GM12878 (cell line): ENCODE measurements at regions not wholly inside any gene's neighbourhood (a gene's known extent, or its start where the extent isn't known, plus 50 kb on each side); places are given as distances from the start of the nearest gene placed in this dataset.

ENCODE experiments used
- ATAC-seq: fragments of 200-7000 bp; cut with Tn5 transposase; 3 replicates; pipeline ENCODE4 v1.9.1; 2020; ENCODE audit warnings: mild to moderate bottlenecking, moderate library complexity
- BruUV-seq: library from RNA; stranded (reverse); fragments of 400-500 nt; replicated peaks from 2 replicates; lab custom pipeline; 2021; lab: Mats Ljungman, UMichigan
- CTCF ChIA-PET: fragments of 300-600 bp; sonication (Branson Sonifier 250); formaldehyde crosslinking; extraction: SDS; loops from one replicate; lab custom pipeline; 2021; ENCODE audit warnings: inconsistent platforms; lab: Yijun Ruan, JAX
- POLR2A ChIA-PET: fragments of 350-600 bp; formaldehyde crosslinking; extraction: SDS; loops from one replicate; lab custom pipeline; 2021; ENCODE audit warnings: inconsistent platforms; lab: Charles Lee
- RAD21 ChIA-PET: fragments of 300-600 bp; sonication (Branson Sonifier 250); formaldehyde crosslinking; loops from one replicate; lab custom pipeline; 2023; ENCODE audit warnings: antibody characterized with exemption; ENCODE audit not compliant: unreplicated experiment; lab: Charles Lee
- SMC1A ChIA-PET: fragments of 300-600 bp; sonication (Branson Sonifier 250); formaldehyde crosslinking; loops from one replicate; lab custom pipeline; 2023; ENCODE audit not compliant: unreplicated experiment, uncharacterized antibody; lab: Charles Lee
- DNase-seq: peaks from one replicate; pipeline ENCODE4 v3.0.0-alpha.2; 2011; ENCODE audit warnings: low read depth, low spot score
- FAIRE-seq: peaks from 3 replicates; lab custom pipeline; 2011; peaks lifted over from hg19 to GRCh38; lab: Jason Lieb, UNC
- H2AFZ ChIP-seq: 2 replicates; pipeline ENCODE4 v1.6.0; 2011; ENCODE audit warnings: low read depth, low read length, control low read depth; ENCODE audit not compliant: control insufficient read depth
- H3K27ac ChIP-seq: 2 replicates; pipeline ENCODE4 v1.5.1; 2011; ENCODE audit warnings: control low read depth; ENCODE audit not compliant: control insufficient read depth, insufficient read depth
- H3K27me3 ChIP-seq, 2 experiments: replicated peaks in 1 of 2; 2 replicates each; pipeline versions ENCODE4 v1.6.0 to v1.6.1; 2011; ENCODE audit warnings: low read length in 1 of 2; ENCODE audit not compliant: control insufficient read depth in 2 of 2, insufficient read depth in 2 of 2
- H3K36me3 ChIP-seq, 2 experiments: 2 replicates each; pipeline ENCODE4 v1.5.1; 2011; ENCODE audit warnings: low read length in 1 of 2; ENCODE audit not compliant: control insufficient read depth in 2 of 2, insufficient read depth in 2 of 2
- H3K4me1 ChIP-seq: 2 replicates; pipeline ENCODE4 v1.6.1; 2011; ENCODE audit warnings: mild to moderate bottlenecking, low read length, moderate library complexity, mixed read lengths; ENCODE audit not compliant: control insufficient read depth, insufficient read depth
- H3K4me2 ChIP-seq: 2 replicates; pipeline ENCODE4 v1.6.0; 2011; ENCODE audit warnings: control low read depth; ENCODE audit not compliant: control insufficient read depth, insufficient read depth
- H3K4me3 ChIP-seq: fragments of 200-600 bp; sonication (generic); 2 replicates; pipeline ENCODE4 v1.5.1; 2016
- H3K79me2 ChIP-seq: 2 replicates; pipeline ENCODE4 v1.6.0; 2011; ENCODE audit warnings: low read length; ENCODE audit not compliant: control insufficient read depth, insufficient read depth
- H3K9ac ChIP-seq: 2 replicates; pipeline ENCODE4 v1.8.0; 2011; ENCODE audit warnings: low read length, control low read depth, mixed read lengths; ENCODE audit not compliant: control insufficient read depth, insufficient read depth
- H3K9me3 ChIP-seq: replicated peaks from 3 replicates; pipeline ENCODE4 v1.5.1; 2011; ENCODE audit warnings: mild to moderate bottlenecking, low read length; ENCODE audit not compliant: control insufficient read depth, insufficient read depth
- H4K20me1 ChIP-seq: 2 replicates; pipeline ENCODE4 v1.6.0; 2011; ENCODE audit not compliant: control insufficient read depth, insufficient read depth
- BCL11A ChIP-seq: IDR thresholded peaks from 2 replicates; pipeline ENCODE4 v1.6.1; 2011; ENCODE audit warnings: low read depth, low read length
- CEBPB ChIP-seq, 2 experiments: fragments of 150-350 bp in 1 of 2; IDR thresholded peaks; 2 replicates each; pipeline ENCODE4 v1.6.1; 2012 to 2014; ENCODE audit warnings: low read depth in 2 of 2, low read length in 2 of 2, borderline replicate concordance in 1 of 2, inconsistent platforms in 1 of 2
- CREM ChIP-seq: IDR thresholded peaks from 2 replicates; pipeline ENCODE4 v1.6.1; 2014; ENCODE audit warnings: antibody characterized with exemption, low read depth
- DPF2 ChIP-seq: fragments of 450-650 bp; IDR thresholded peaks from 2 replicates; pipeline ENCODE4 v1.6.1; 2017; ENCODE audit warnings: mild to moderate bottlenecking
- JUNB ChIP-seq: IDR thresholded peaks from 2 replicates; pipeline ENCODE4 v1.6.1; 2016; ENCODE audit warnings: antibody characterized with exemption, mild to moderate bottlenecking
- NFXL1 ChIP-seq: fragments of 450-650 bp; IDR thresholded peaks from 2 replicates; pipeline ENCODE4 v1.6.1; 2017; ENCODE audit warnings: antibody characterized with exemption, mild to moderate bottlenecking, borderline replicate concordance
- NRF1 ChIP-seq: conservative IDR thresholded peaks from 2 replicates; pipeline ENCODE4 v1.6.1; 2011; ENCODE audit warnings: mild to moderate bottlenecking, low read depth, low read length, improper control_type of control experiment
- RAD21 ChIP-seq: IDR thresholded peaks from 2 replicates; pipeline ENCODE4 v1.6.1; 2011; ENCODE audit warnings: mild to moderate bottlenecking, low read depth, low read length, moderate library complexity; ENCODE audit not compliant: insufficient read depth
- SMAD1 ChIP-seq: fragments of 450-650 bp; IDR thresholded peaks from 2 replicates; pipeline ENCODE4 v1.6.1; 2018; ENCODE audit warnings: mild to moderate bottlenecking, low read depth; ENCODE audit not compliant: partially characterized antibody
- SMAD5 ChIP-seq: IDR thresholded peaks from 2 replicates; pipeline ENCODE4 v1.6.1; 2016; ENCODE audit warnings: antibody characterized with exemption, low read depth
- TCF12 ChIP-seq: IDR thresholded peaks from 2 replicates; pipeline ENCODE4 v1.6.1; 2011; ENCODE audit warnings: low read depth, mild to moderate bottlenecking, low read length
- ZNF622 ChIP-seq: fragments of 450-650 bp; IDR thresholded peaks from 2 replicates; pipeline ENCODE4 v1.6.1; 2017; ENCODE audit warnings: mild to moderate bottlenecking, inconsistent platforms
- WGBS: methylation state at CpG from one replicate; pipeline ENCODE4 v1.1.6; 2016; ENCODE audit warnings: low lambda C conversion rate; ENCODE audit not compliant: insufficient replicate concordance, insufficient coverage; ENCODE audit errors: missing lambda C conversion rate; 5-methylcytosine and 5-hydroxymethylcytosine counted together
- in situ Hi-C: fragments of 300-500 bp; cut with MboI; formaldehyde crosslinking; loops from 9 replicates; pipeline ENCODE4 v1.14.3; 2018; ENCODE audit warnings: mixed read lengths
- intact Hi-C: fragments of 100-400 bp; cut with micrococcal nuclease; formaldehyde crosslinking; loops from one replicate; pipeline ENCODE4 v1.14.2; 2022; ENCODE audit not compliant: unreplicated experiment
- TF ChIP-seq, protein P1 (sequence below): IDR thresholded peaks from 2 replicates; pipeline ENCODE4 v1.6.1; 2012; ENCODE audit warnings: low read depth, low read length, improper control_type of control experiment
- TF ChIP-seq, protein P2 (sequence below): IDR thresholded peaks from 2 replicates; pipeline ENCODE4 v1.6.1; 2011; ENCODE audit warnings: low read depth, low read length, improper control_type of control experiment, borderline replicate concordance

GRCh38 chr2:56519806-56520205 is 336.0 kb downstream of the CCDC85A start (continued):
- TF ChIP-seq DPF2 (no peak), SMAD5 (no peak), BCL11A (no peak), NFXL1 (no peak), NRF1 (no peak), CEBPB (IDR thresholded peaks at IDR 0.05; ENCODE audit: borderline replicate concordance in 1 of 2, low read depth in 2 of 2, low read length in 2 of 2) (no peak), RAD21 (no peak)
- TF ChIP-seq, all 136 proteins: peak for 0

DNA sequence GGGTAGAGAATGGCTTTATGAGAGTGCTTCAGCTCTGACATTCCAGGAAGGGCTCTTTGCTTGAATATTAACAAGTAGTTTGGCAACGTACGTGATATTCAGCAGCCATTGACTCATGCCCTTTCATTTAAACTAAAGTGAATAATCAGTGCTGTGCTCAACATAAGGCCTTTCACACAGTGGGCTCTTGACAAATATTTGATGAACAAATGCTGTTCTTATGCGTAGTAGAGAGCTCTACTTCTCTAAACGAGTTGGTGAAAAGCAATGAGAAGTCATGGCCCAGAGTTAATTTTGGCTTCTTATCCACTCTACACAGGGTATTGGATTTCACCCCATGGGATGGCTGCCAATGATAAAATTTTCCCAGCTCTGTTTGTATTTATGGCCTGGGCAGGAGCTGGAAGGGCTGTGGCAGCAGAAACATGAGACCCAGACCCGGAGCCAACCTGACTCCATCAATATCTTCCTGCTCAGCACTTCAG is 338.9 kb downstream of the CCDC85A start:
- ATAC-seq (no peak), DNase-seq (no peak), FAIRE-seq (no peak)
- SMC1A ChIA-PET, result no interaction called here
- H3K9ac ChIP-seq, result no peak overlapping the region
- WGBS, result 1% methylated on average over 5 of the region's 5 CpGs
- POLR2A ChIA-PET, result no interaction called here
- no peaks in the 10 kb centered on the region for H4K20me1 ChIP-seq
- no peak overlapping the region for H3K4me2 ChIP-seq
- intact Hi-C loops, result loop anchor here (5.0 kb wide), 1 partner anchor 340 kb away; the partner anchor contains the start of gene CCDC85A
- no peaks in the 10 kb centered on the region for H3K36me3 ChIP-seq
- BruUV-seq, result no TSS peak
- no peaks in the 10 kb centered on the region for H3K9me3 ChIP-seq
- CTCF ChIA-PET, result no interaction called here
- TF ChIP-seq SMAD1, result no peak
- no peak for TF ChIP-seq ZNF622
- TF ChIP-seq JUNB, result no peak
- TF ChIP-seq, protein P1, sequence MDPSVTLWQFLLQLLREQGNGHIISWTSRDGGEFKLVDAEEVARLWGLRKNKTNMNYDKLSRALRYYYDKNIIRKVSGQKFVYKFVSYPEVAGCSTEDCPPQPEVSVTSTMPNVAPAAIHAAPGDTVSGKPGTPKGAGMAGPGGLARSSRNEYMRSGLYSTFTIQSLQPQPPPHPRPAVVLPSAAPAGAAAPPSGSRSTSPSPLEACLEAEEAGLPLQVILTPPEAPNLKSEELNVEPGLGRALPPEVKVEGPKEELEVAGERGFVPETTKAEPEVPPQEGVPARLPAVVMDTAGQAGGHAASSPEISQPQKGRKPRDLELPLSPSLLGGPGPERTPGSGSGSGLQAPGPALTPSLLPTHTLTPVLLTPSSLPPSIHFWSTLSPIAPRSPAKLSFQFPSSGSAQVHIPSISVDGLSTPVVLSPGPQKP, result no peak
- TF ChIP-seq CREM, result no peak
- TF ChIP-seq, protein P2, sequence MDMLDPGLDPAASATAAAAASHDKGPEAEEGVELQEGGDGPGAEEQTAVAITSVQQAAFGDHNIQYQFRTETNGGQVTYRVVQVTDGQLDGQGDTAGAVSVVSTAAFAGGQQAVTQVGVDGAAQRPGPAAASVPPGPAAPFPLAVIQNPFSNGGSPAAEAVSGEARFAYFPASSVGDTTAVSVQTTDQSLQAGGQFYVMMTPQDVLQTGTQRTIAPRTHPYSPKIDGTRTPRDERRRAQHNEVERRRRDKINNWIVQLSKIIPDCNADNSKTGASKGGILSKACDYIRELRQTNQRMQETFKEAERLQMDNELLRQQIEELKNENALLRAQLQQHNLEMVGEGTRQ, result no peak
- TF ChIP-seq CEBPB (IDR thresholded peaks at IDR 0.05; ENCODE audit: borderline replicate concordance in 1 of 2, low read depth in 2 of 2, low read length in 2 of 2), result no peak
- no peak for TF ChIP-seq BCL11A
- no peak for TF ChIP-seq TCF12
- no peak overlapping the region for H2AFZ ChIP-seq
- RAD21 ChIA-PET, result no interaction called here
- no peak overlapping the region for H3K27ac ChIP-seq
- no peak overlapping the region for H3K4me3 ChIP-seq
- no peaks in the 10 kb centered on the region for H3K4me1 ChIP-seq
- in situ Hi-C loops, result no loop called here
- H3K79me2 ChIP-seq, result no peaks in the 10 kb centered on the region
- H3K27me3 ChIP-seq, result no peaks in the 10 kb centered on the region
